Inferior parietal cortex (tissue), 1 donor: ENCODE measurements at regions not wholly inside any gene's neighbourhood (a gene's known extent, or its start where the extent isn't known, plus 50 kb on each side); places are given as distances from the start of the nearest gene placed in this dataset.

Experiments used
- DNase-seq: peaks from one replicate; pipeline ENCODE4 v3.0.0-alpha.2; 2016; ENCODE audit errors: extremely low spot score

- no peak for DNase-seq
Measured at GRCh38 chr3:70561796-70562195, 249.4 kb upstream of the MDFIC2 start.

GRCh38 chr3:70558956-70559355 is 246.5 kb upstream of the MDFIC2 start:
- DNase-seq, result no peak

- DNase-seq, result no peak
Measured at GRCh38 chr3:70557976-70558375, 245.5 kb upstream of the MDFIC2 start.

- DNase-seq, result no peak
Measured at GRCh38 chr3:70556056-70556455, 243.6 kb upstream of the MDFIC2 start.

GRCh38 chr3:70554170-70554569 is 241.7 kb upstream of the MDFIC2 start:
- no peak for DNase-seq

GRCh38 chr3:70550723-70551319 is 238.4 kb upstream of the MDFIC2 start:
- DNase-seq, result peak; percentile 40

GRCh38 chr3:70546679-70547078 is 234.2 kb upstream of the MDFIC2 start:
- DNase-seq, result no peak

GRCh38 chr3:70543493-70543892 is 231.1 kb upstream of the MDFIC2 start:
- DNase-seq, result no peak

GRCh38 chr3:70539908-70540307 is 227.5 kb upstream of the MDFIC2 start:
- DNase-seq, result no peak

- DNase-seq, result no peak
Measured at GRCh38 chr3:70532806-70533205, 220.4 kb upstream of the MDFIC2 start.

- no peak for DNase-seq
Measured at GRCh38 chr3:70531838-70532489, 219.5 kb upstream of the MDFIC2 start.

GRCh38 chr3:70531063-70531657 is 218.7 kb upstream of the MDFIC2 start:
- peak; percentile 71 for DNase-seq

- DNase-seq, result no peak
Measured at GRCh38 chr3:70530626-70531025, 218.2 kb upstream of the MDFIC2 start.

GRCh38 chr3:70527026-70527425 is 214.6 kb upstream of the MDFIC2 start:
- DNase-seq, result no peak

- no peak for DNase-seq
Measured at GRCh38 chr3:70519913-70520659, 207.6 kb upstream of the MDFIC2 start.

GRCh38 chr3:70519026-70519425 is 206.6 kb upstream of the MDFIC2 start:
- DNase-seq, result no peak

GRCh38 chr3:70518356-70518755 is 205.9 kb upstream of the MDFIC2 start:
- no peak for DNase-seq

- no peak for DNase-seq
Measured at GRCh38 chr3:70517124-70517890, 204.9 kb upstream of the MDFIC2 start.

- no peak for DNase-seq
Measured at GRCh38 chr3:70516076-70516475, 203.6 kb upstream of the MDFIC2 start.

GRCh38 chr3:70507486-70507885 is 195.0 kb upstream of the MDFIC2 start:
- DNase-seq, result no peak

GRCh38 chr3:70506775-70507174 is 194.3 kb upstream of the MDFIC2 start:
- no peak for DNase-seq

GRCh38 chr3:70501561-70501960 is 189.1 kb upstream of the MDFIC2 start:
- DNase-seq, result no peak
